ENCODE measurements at regions not wholly inside any gene's neighbourhood (a gene's known extent, or its start where the extent isn't known, plus 50 kb on each side); places are given as distances from the start of the nearest gene placed in this dataset.

- no peak for TF ChIP-seq POLR2A (IDR thresholded peaks at IDR 0.05; ENCODE audit: low read depth, low read length)
- TF ChIP-seq TAF1 (IDR thresholded peaks at IDR 0.05; ENCODE audit: borderline replicate concordance, low read depth, low read length): no peak
- no peak for TF ChIP-seq POLR2AphosphoS5 (IDR thresholded peaks at IDR 0.05; ENCODE audit: low read depth, low read length)
- DNase-seq (ENCODE audit: insufficient read length) (no peak), FAIRE-seq (no peak)
These were observed 136.2 kb upstream of the PFN2 start for GRCh38 chr3:150106740-150107428.

DNA sequence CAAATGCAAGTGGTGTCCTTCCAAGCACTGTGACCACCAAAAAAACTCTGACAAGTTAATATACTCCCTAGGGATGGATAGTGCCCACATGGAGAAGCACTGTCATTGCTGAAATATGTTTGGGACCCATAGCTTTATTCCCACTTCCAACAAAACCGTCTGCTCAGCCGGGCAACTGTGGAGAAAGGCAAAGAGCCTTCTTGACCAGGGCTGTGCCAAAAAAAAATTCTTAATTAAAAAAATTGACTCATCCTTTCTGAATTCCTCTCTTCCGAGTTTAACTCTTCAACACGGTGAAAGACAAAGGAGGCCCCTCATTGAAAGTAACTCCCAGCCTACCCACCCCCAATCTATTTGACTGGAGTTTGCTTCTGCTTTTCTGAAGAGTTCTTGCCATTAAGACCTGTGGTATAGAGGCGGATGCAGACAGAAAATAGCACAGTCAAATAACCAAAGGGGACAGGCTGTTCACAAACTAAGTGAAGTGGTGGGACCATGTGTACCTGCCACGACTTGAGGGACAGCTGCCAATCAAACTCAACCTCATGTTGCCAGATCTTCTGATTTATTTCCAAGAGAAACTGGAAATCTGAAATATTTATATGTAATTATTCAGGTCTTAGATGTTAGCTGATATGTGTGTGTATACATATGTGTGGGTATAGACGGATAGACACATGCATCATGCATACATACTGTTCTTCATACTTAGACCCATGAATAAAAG, 135.4 kb upstream of the PFN2 start:
- DNase-seq (ENCODE audit: insufficient read length) (no peak), FAIRE-seq (no peak)
- TF ChIP-seq POLR2AphosphoS5 (IDR thresholded peaks at IDR 0.05; ENCODE audit: low read depth, low read length) (no peak), TAF1 (IDR thresholded peaks at IDR 0.05; ENCODE audit: borderline replicate concordance, low read depth, low read length) (no peak), POLR2A (IDR thresholded peaks at IDR 0.05; ENCODE audit: low read depth, low read length) (no peak)

- FAIRE-seq (peak; percentile 21), DNase-seq (ENCODE audit: insufficient read length) (no peak)
- TF ChIP-seq TAF1 (IDR thresholded peaks at IDR 0.05; ENCODE audit: borderline replicate concordance, low read depth, low read length) (no peak), POLR2AphosphoS5 (IDR thresholded peaks at IDR 0.05; ENCODE audit: low read depth, low read length) (no peak), POLR2A (IDR thresholded peaks at IDR 0.05; ENCODE audit: low read depth, low read length) (no peak)
These were observed 134.3 kb upstream of the PFN2 start for GRCh38 chr3:150105025-150105424.

GRCh38 chr3:150104564-150104963, 133.9 kb upstream of the PFN2 start:
- TF ChIP-seq TAF1 (IDR thresholded peaks at IDR 0.05; ENCODE audit: borderline replicate concordance, low read depth, low read length): no peak
- no peak for TF ChIP-seq POLR2AphosphoS5 (IDR thresholded peaks at IDR 0.05; ENCODE audit: low read depth, low read length)
- TF ChIP-seq POLR2A (IDR thresholded peaks at IDR 0.05; ENCODE audit: low read depth, low read length): no peak
- DNase-seq (ENCODE audit: insufficient read length) (no peak), FAIRE-seq (no peak)

DNA sequence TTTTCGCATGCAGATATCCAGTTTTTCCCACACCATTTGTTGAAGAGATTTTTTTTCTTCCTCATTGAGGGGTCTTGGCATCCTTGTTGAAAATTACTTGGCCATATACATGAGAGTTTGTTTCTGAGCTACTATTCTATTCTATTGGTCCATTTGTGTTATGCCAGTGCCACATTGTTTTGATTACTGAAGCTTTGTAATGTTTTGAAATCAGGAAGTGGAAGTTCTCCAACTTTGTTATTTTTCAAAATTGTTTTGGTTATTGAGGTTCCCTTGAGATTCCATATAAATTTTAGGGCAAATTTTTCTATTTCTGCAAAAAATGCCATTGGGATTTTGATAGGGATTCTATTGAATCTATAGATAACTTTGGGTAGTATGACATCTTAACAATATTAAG, 130.3 kb upstream of the PFN2 start:
- no peak for TF ChIP-seq TAF1 (IDR thresholded peaks at IDR 0.05; ENCODE audit: borderline replicate concordance, low read depth, low read length)
- TF ChIP-seq POLR2A (IDR thresholded peaks at IDR 0.05; ENCODE audit: low read depth, low read length): no peak
- no peak for TF ChIP-seq POLR2AphosphoS5 (IDR thresholded peaks at IDR 0.05; ENCODE audit: low read depth, low read length)
- DNase-seq (ENCODE audit: insufficient read length): no peak
- FAIRE-seq: no peak

- TF ChIP-seq POLR2AphosphoS5 (IDR thresholded peaks at IDR 0.05; ENCODE audit: low read depth, low read length) (no peak), POLR2A (IDR thresholded peaks at IDR 0.05; ENCODE audit: low read depth, low read length) (no peak), TAF1 (IDR thresholded peaks at IDR 0.05; ENCODE audit: borderline replicate concordance, low read depth, low read length) (no peak)
- DNase-seq (ENCODE audit: insufficient read length) (no peak), FAIRE-seq (peak; percentile 27)
These were observed 127.9 kb upstream of the PFN2 start for GRCh38 chr3:150098621-150099020.

- FAIRE-seq: no peak
- no peak for DNase-seq (ENCODE audit: insufficient read length)
- TF ChIP-seq TAF1 (IDR thresholded peaks at IDR 0.05; ENCODE audit: borderline replicate concordance, low read depth, low read length) (no peak), POLR2A (IDR thresholded peaks at IDR 0.05; ENCODE audit: low read depth, low read length) (no peak), POLR2AphosphoS5 (IDR thresholded peaks at IDR 0.05; ENCODE audit: low read depth, low read length) (no peak)
These were observed 126.8 kb upstream of the PFN2 start for GRCh38 chr3:150097588-150097890.

DNA sequence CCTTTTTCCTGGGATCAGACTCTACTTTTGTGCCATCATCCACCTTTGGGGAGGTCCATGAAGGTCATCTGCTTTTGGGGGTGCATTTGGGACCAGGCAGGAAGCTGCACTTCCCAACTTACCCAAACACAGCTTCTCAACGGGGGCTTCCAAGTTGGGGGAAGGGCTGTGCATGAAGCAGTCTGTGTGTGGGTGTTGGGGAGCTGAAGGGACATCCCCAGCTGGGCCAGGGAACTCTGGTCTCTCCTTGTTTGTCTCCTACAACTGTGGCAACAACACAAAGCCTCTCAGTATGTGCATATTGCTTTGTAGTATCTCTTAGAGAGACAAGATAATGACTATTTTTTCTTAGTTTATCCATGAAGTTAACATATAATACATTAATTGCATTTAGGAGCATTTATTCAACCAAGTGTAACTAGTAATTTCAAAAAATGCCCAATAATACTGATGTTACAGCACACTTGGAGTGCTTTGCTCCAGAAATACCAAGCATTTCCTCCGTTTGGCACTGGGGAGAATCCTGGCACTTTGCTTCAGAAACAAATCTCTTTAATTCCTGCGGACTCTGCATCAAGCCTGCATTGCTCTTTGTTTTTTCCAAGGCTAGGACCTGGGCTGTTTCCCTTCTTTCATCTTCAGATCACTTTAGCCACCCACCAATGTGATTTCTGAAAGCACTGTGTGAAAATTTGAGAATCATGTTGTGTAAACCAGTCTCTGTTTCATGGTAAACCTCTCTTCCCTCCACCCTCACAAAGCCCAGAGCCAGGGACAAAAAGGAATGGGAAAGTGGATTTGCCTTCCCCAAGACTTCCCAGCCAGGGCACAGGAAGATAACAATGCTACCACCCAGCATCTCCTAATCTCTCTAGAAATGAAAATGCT, 126.2 kb upstream of the PFN2 start:
- no peak for DNase-seq (ENCODE audit: insufficient read length)
- no peak for TF ChIP-seq TAF1 (IDR thresholded peaks at IDR 0.05; ENCODE audit: borderline replicate concordance, low read depth, low read length)
- no peak for TF ChIP-seq POLR2AphosphoS5 (IDR thresholded peaks at IDR 0.05; ENCODE audit: low read depth, low read length)
- TF ChIP-seq POLR2A (IDR thresholded peaks at IDR 0.05; ENCODE audit: low read depth, low read length): no peak
- no peak for FAIRE-seq

DNA sequence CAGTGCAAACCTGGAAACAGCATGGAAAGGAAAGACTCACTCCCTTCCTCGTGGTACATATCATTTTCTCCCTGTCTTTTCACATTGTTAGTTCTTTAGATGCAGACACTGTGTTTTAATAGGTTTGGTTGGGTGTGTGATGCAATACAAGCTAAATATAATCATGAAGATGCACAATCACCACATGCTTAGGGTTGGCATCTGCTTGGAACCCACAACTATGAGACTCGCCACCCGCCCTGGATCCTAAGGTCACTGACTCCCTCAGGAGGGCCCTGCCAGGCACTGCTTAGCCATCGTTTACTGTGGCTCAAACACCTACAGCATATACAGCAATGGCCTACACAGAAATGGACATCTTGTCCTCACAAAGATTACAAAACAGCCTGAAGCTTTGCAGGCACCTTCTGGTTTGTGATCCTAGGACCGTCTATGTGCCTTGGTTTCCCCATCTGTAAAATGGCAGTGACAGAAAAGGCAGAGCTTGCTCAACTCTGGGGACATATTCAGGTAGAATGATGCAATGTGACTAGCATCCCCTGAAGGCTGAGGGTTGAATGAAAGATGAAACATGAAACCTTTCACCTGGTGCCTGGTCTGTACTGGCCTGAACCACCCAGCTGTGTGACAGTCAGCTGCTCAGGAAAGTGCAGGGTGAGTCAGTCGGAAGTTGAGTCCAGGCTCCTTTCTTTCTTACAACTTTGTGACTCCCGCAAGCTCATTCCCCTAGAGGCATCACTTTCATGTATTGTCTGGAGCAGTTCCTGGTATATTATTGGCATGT, 123.6 kb upstream of the PFN2 start:
- TF ChIP-seq TAF1 (IDR thresholded peaks at IDR 0.05; ENCODE audit: borderline replicate concordance, low read depth, low read length) (no peak), POLR2AphosphoS5 (IDR thresholded peaks at IDR 0.05; ENCODE audit: low read depth, low read length) (no peak), POLR2A (IDR thresholded peaks at IDR 0.05; ENCODE audit: low read depth, low read length) (no peak)
- DNase-seq (ENCODE audit: insufficient read length) (no peak), FAIRE-seq (no peak)

DNA sequence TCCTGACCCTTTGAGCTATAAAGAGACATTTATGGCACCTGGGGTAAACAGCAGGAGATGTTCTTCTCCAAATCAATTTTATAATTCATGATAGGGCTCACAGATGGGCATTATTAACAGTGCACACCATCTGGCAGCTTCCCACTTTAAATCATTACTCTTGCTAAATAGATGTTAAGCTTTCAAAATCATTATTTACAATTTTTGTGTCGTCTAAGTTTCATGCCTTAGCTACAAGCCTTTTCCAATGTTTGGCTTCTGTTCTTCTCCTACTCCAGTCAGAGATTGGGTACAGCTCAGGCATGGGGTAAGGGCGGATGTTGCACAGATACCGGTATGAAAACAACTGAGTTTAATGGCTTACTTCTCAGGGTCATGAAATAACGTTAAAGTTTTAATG, 120.9 kb upstream of the PFN2 start:
- TF ChIP-seq POLR2AphosphoS5 (IDR thresholded peaks at IDR 0.05; ENCODE audit: low read depth, low read length) (no peak), POLR2A (IDR thresholded peaks at IDR 0.05; ENCODE audit: low read depth, low read length) (no peak), TAF1 (IDR thresholded peaks at IDR 0.05; ENCODE audit: borderline replicate concordance, low read depth, low read length) (no peak)
- no peak for FAIRE-seq

GRCh38 chr3:150090877-150091276, 120.2 kb upstream of the PFN2 start:
- no peak for TF ChIP-seq POLR2AphosphoS5 (IDR thresholded peaks at IDR 0.05; ENCODE audit: low read depth, low read length)
- no peak for TF ChIP-seq TAF1 (IDR thresholded peaks at IDR 0.05; ENCODE audit: borderline replicate concordance, low read depth, low read length)
- no peak for TF ChIP-seq POLR2A (IDR thresholded peaks at IDR 0.05; ENCODE audit: low read depth, low read length)
- no peak for DNase-seq (ENCODE audit: insufficient read length)
- no peak for FAIRE-seq

More for the DNA sequence above, 120.9 kb upstream of the PFN2 start:
- DNase-seq (ENCODE audit: insufficient read length): no peak

Data from GM12892 (cell line).